HepG2 (cell line): ENCODE measurements at regions not wholly inside any gene's neighbourhood (a gene's known extent, or its start where the extent isn't known, plus 50 kb on each side); places are given as distances from the start of the nearest gene placed in this dataset.

ENCODE experiments used
- ATAC-seq: fragments of 200-7000 bp; cut with Tn5 transposase; 3 replicates; pipeline ENCODE4 v1.9.1; 2020; ENCODE audit warnings: mild to moderate bottlenecking, moderate library complexity
- BruUV-seq: library from RNA; stranded (reverse); fragments of 400-500 nt; replicated peaks from 2 replicates; lab custom pipeline; 2021; lab: Mats Ljungman, UMichigan
- CTCF ChIA-PET: fragments of 300-600 bp; formaldehyde crosslinking; extraction: SDS; loops from one replicate; lab custom pipeline; 2021; ENCODE audit warnings: low total read pairs, inconsistent platforms, low intra/inter-chr PET ratio; lab: Yijun Ruan, JAX
- POLR2A ChIA-PET: fragments of 350-600 bp; sonication (Branson Sonifier 250); formaldehyde crosslinking; loops from one replicate; lab custom pipeline; 2020; ENCODE audit warnings: antibody characterized with exemption, inconsistent platforms; lab: Yijun Ruan, JAX
- DNase-seq: peaks from one replicate; pipeline ENCODE4 v3.0.0-alpha.2; 2015; ENCODE audit warnings: low spot score
- FAIRE-seq: peaks from 3 replicates; lab custom pipeline; 2011; peaks lifted over from hg19 to GRCh38; lab: Jason Lieb, UNC
- H2AFZ ChIP-seq: one replicate; pipeline ENCODE4 v1.6.1; 2011; ENCODE audit warnings: low read length, inconsistent platforms
- H3K27ac ChIP-seq: fragments of 300-600 bp; 3 replicates; pipeline ENCODE4 v1.8.0; 2011; ENCODE audit warnings: mixed run types, mild to moderate bottlenecking, mixed read lengths, low read length, inconsistent platforms; ENCODE audit not compliant: insufficient read depth; ENCODE audit errors: extremely low read length
- H3K27me3 ChIP-seq, 2 experiments: fragments of 200-600 bp in 1 of 2; 2 replicates in 1 of 2; 3 replicates in 1 of 2; pipeline versions ENCODE4 v1.6.0 to v1.8.0; 2011; ENCODE audit warnings: low read length in 2 of 2, mild to moderate bottlenecking in 2 of 2, moderate library complexity in 2 of 2, inconsistent platforms in 1 of 2; ENCODE audit not compliant: insufficient read depth in 2 of 2, control insufficient read depth in 1 of 2
- H3K36me3 ChIP-seq, 2 experiments: fragments of 200-600 bp in 1 of 2; replicated peaks in 1 of 2; 2 replicates in 1 of 2; 3 replicates in 1 of 2; pipeline versions ENCODE4 v1.5.1 to v1.8.0; 2011; ENCODE audit warnings: low read length in 2 of 2, inconsistent platforms in 1 of 2; ENCODE audit not compliant: insufficient read depth in 2 of 2, control insufficient read depth in 1 of 2
- H3K4me1 ChIP-seq: 2 replicates; pipeline ENCODE4 v1.5.1; 2012; ENCODE audit warnings: low read length, inconsistent platforms; ENCODE audit not compliant: insufficient read depth
- H3K4me2 ChIP-seq: 2 replicates; pipeline ENCODE4 v1.6.0; 2011; ENCODE audit warnings: low read depth, low read length, inconsistent platforms
- H3K4me3 ChIP-seq, 3 experiments: fragments of 200-600 bp in 1 of 3; sonication (generic), shearing (Covaris generic) in 1 of 3; replicated peaks in 1 of 3; 2 replicates each; pipeline ENCODE4 v1.5.1; 2011 to 2016; ENCODE audit warnings: low read length in 3 of 3, inconsistent platforms in 2 of 3, low read depth in 2 of 3, mild to moderate bottlenecking in 2 of 3, control low read depth in 1 of 3, mixed read lengths in 1 of 3; ENCODE audit not compliant: insufficient read depth in 1 of 3
- H3K79me2 ChIP-seq: one replicate; pipeline ENCODE4 v1.6.1; 2011; ENCODE audit warnings: low read length, inconsistent platforms; ENCODE audit not compliant: insufficient read depth
- H3K9ac ChIP-seq: 2 replicates; pipeline ENCODE4 v1.6.0; 2011; ENCODE audit warnings: mild to moderate bottlenecking, low read depth, low read length, inconsistent platforms; ENCODE audit not compliant: insufficient read depth
- H3K9me3 ChIP-seq: 2 replicates; pipeline ENCODE4 v1.5.1; 2012; ENCODE audit warnings: mild to moderate bottlenecking, low read length
- H4K20me1 ChIP-seq: 2 replicates; pipeline ENCODE4 v1.6.0; 2011; ENCODE audit warnings: inconsistent platforms, mild to moderate bottlenecking, low read length, moderate library complexity; ENCODE audit not compliant: insufficient read depth
- ETV5 ChIP-seq: IDR thresholded peaks from 2 replicates; pipeline ENCODE4 v1.6.1; 2018; ENCODE audit warnings: missing biosample characterization, missing genetic modification reagents, inconsistent platforms, borderline replicate concordance
- GATA4 ChIP-seq: sonication (generic); IDR thresholded peaks from 2 replicates; pipeline ENCODE4 v1.6.1; 2016; ENCODE audit warnings: antibody characterized with exemption, low read depth, borderline replicate concordance
- MAFK ChIP-seq, 2 experiments: IDR thresholded peaks in 1 of 2; conservative IDR thresholded peaks in 1 of 2; 2 replicates each; pipeline ENCODE4 v1.6.1; 2011; ENCODE audit warnings: improper control_type of control experiment in 2 of 2, low read length in 2 of 2
- REXO4 ChIP-seq: sonication (generic); formaldehyde crosslinking; IDR thresholded peaks from 2 replicates; pipeline ENCODE4 v1.8.0; 2022; ENCODE audit warnings: missing genetic modification reagents, mild to moderate bottlenecking, borderline replicate concordance
- SALL2 ChIP-seq: sonication (generic); formaldehyde crosslinking; IDR thresholded peaks from 2 replicates; pipeline ENCODE4 v1.8.1; 2023; ENCODE audit warnings: mild to moderate bottlenecking, missing genetic modification reagents, inconsistent platforms
- YEATS2 ChIP-seq: sonication (generic); formaldehyde crosslinking; IDR thresholded peaks from 2 replicates; pipeline ENCODE4 v1.4.0; 2020; ENCODE audit warnings: missing genetic modification reagents, borderline replicate concordance
- ZBTB25 ChIP-seq: IDR thresholded peaks from 2 replicates; pipeline ENCODE4 v1.6.1; 2018; ENCODE audit warnings: missing genetic modification reagents
- ZZZ3 ChIP-seq: sonication (generic); formaldehyde crosslinking; IDR thresholded peaks from 2 replicates; pipeline ENCODE4 v1.4.0; 2020; ENCODE audit warnings: missing genetic modification reagents, mild to moderate bottlenecking, borderline replicate concordance
- WGBS: methylation state at CpG from one replicate; pipeline ENCODE4 v1.1.6; 2017; ENCODE audit warnings: low lambda C conversion rate; 5-methylcytosine and 5-hydroxymethylcytosine counted together
- in situ Hi-C: cut with HindIII; loops from 2 replicates; pipeline ENCODE4 v1.10.0; 2017; ENCODE audit warnings: low pct_unique_long_range_greater_than_20kb; ENCODE audit not compliant: extremely low pct_ligation_motif_present
- intact Hi-C: fragments of 100-400 bp; cut with micrococcal nuclease; formaldehyde crosslinking; loops from one replicate; pipeline ENCODE4 v1.10.0; 2022; ENCODE audit not compliant: unreplicated experiment

DNA sequence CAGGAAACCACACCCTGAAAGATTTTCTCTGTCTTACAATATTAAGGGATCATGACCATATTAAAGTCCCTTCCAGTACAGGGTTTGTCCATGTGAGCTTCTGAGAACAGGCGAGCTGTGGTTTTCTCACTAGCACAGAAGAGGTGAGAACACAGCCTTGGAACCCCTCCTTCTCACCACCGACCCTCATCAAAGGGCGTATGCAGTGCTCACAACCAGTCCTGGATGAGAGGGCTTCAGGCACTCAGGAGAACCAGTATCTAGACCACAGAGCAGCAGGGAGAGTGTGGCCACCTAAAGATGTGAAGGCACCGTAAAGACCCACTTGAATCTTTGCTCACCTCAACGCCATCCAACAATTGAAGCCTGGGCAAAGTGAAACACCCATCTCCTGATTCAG is 397.0 kb downstream of the ETS1 start:
- ATAC-seq = no peak
- DNase-seq = no peak
- Histone ChIP-seq H3K4me2 (no peak overlapping the region), H3K9ac (no peak overlapping the region), H3K4me3 (no peak overlapping the region), H3K9me3 (no peaks in the 10 kb centered on the region), H3K27me3 (no peaks in the 10 kb centered on the region), H3K4me1 (no peaks in the 10 kb centered on the region), H2AFZ (no peak overlapping the region), H3K27ac (no peak overlapping the region), H4K20me1 (no peaks in the 10 kb centered on the region), H3K79me2 (no peaks in the 10 kb centered on the region), H3K36me3 (no peaks in the 10 kb centered on the region)
- in situ Hi-C loops (no loop called here), intact Hi-C loops (no loop called here)
- BruUV-seq = no TSS peak
- TF ChIP-seq ETV5 (CRISPR knock-in tag) (no peak), REXO4 (CRISPR knock-in tag) (no peak)
- no peak for FAIRE-seq
- ChIA-PET POLR2A (no interaction called here), CTCF (no interaction called here)
- WGBS = 33% methylated on average over 4 of the region's 5 CpGs

DNA sequence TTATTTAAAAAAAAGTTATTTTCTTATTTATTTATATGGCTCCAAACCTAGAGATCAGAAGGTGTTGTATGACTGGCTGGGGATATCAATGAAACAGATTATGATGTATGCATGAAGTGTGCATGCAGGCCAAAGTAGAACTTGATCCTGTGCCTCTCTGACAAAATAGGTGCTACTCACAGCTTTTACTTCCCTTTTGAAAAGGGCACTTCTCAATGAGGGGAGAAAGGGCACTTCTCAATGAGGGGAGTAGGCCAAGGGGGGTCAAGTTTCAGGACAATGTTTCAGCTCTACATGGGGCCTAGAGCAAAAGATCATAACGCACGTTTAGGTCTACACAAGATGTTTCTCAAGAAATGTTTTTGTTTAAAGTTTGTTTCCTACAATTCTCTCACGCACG is 397.5 kb downstream of the ETS1 start:
- Histone ChIP-seq H3K9ac (no peak overlapping the region), H3K36me3 (no peaks in the 10 kb centered on the region), H3K4me2 (no peak overlapping the region), H3K27ac (no peak overlapping the region), H3K4me1 (no peaks in the 10 kb centered on the region), H4K20me1 (no peaks in the 10 kb centered on the region), H2AFZ (no peak overlapping the region), H3K4me3 (no peak overlapping the region), H3K9me3 (no peaks in the 10 kb centered on the region), H3K27me3 (no peaks in the 10 kb centered on the region), H3K79me2 (no peaks in the 10 kb centered on the region)
- in situ Hi-C loops (no loop called here), intact Hi-C loops (no loop called here)
- WGBS = 49% methylated on average over 4 of the region's 4 CpGs
- TF ChIP-seq ZBTB25 (CRISPR knock-in tag) (no peak), GATA4 (no peak), ZZZ3 (no peak), SALL2 (no peak), YEATS2 (CRISPR knock-in tag) (no peak), MAFK (conservative IDR thresholded peaks at IDR 0.05 in 1 of 2, IDR thresholded peaks at IDR 0.05 in 1 of 2; ENCODE audit: low read length in 2 of 2) (no peak)
- ATAC-seq = no peak
- DNase-seq = no peak
- CTCF ChIA-PET = no interaction called here
- FAIRE-seq = no peak
- no TSS peak for BruUV-seq
- POLR2A ChIA-PET = no interaction called here
